A549 (cell line): ENCODE measurements at regions not wholly inside any gene's neighbourhood (a gene's known extent, or its start where the extent isn't known, plus 50 kb on each side); places are given as distances from the start of the nearest gene placed in this dataset.

Experiments
- ATAC-seq, 2 experiments: fragments of 200-7000 bp in 1 of 2; fragments of >200 bp in 1 of 2; cut with Nextera tagmentation in 1 of 2; cut with Tn5 transposase in 1 of 2; 3 replicates each; pipeline versions ENCODE4 v1.8.0 to v1.9.1; 2018 to 2020; ENCODE audit warnings: mild to moderate bottlenecking in 1 of 2, moderate library complexity in 1 of 2
- CTCF ChIA-PET: fragments of 300-600 bp; sonication (Branson Sonifier 250); formaldehyde crosslinking; extraction: SDS; loops from one replicate; lab custom pipeline; 2021; ENCODE audit warnings: antibody characterized with exemption, inconsistent platforms; lab: Yijun Ruan, JAX
- POLR2A ChIA-PET: fragments of 350-600 bp; formaldehyde crosslinking; extraction: SDS; loops from one replicate; lab custom pipeline; 2021; ENCODE audit warnings: antibody characterized with exemption, inconsistent platforms; lab: Yijun Ruan, JAX
- DNase-seq, 2 experiments: peaks; one replicate each; pipeline versions ENCODE4 v3.0.0 to v3.0.0-alpha.2; 2011 to 2016; ENCODE audit warnings: low read depth in 1 of 2, low spot score in 1 of 2
- FAIRE-seq: peaks from 2 replicates; lab custom pipeline; 2011; peaks lifted over from hg19 to GRCh38; lab: Jason Lieb, UNC
- H3K27ac ChIP-seq, 2 experiments: fragments of >200 bp; sonication (Bioruptor Twin); formaldehyde crosslinking; 3 replicates each; pipeline ENCODE4 v1.5.1; 2016 to 2017
- H3K4me1 ChIP-seq: fragments of >200 bp; sonication (Bioruptor Twin); formaldehyde crosslinking; 3 replicates; pipeline ENCODE4 v1.6.1; 2016
- H3K4me2 ChIP-seq: fragments of >200 bp; sonication (Bioruptor Twin); formaldehyde crosslinking; 3 replicates; pipeline ENCODE4 v1.6.1; 2016
- H3K4me3 ChIP-seq: fragments of >200 bp; sonication (Bioruptor Twin); formaldehyde crosslinking; 3 replicates; pipeline ENCODE4 v1.5.1; 2016
- H3K9me3 ChIP-seq: fragments of >200 bp; sonication (Bioruptor Twin); formaldehyde crosslinking; 3 replicates; pipeline ENCODE4 v1.6.1; 2016
- BHLHE40 ChIP-seq: IDR thresholded peaks from 2 replicates; pipeline ENCODE4 v1.6.1; 2012; ENCODE audit warnings: low read depth, low read length, inconsistent platforms
- EHF ChIP-seq: fragments of 250-450 bp; sonication (Bioruptor Pico); IDR thresholded peaks from 2 replicates; pipeline ENCODE4 v1.5.0; 2020; ENCODE audit warnings: mild to moderate bottlenecking
- FOSL2 ChIP-seq, 2 experiments: fragments of 450-650 bp in 1 of 2; fragments of >200 bp in 1 of 2; sonication (Bioruptor Twin) in 1 of 2; formaldehyde crosslinking; IDR thresholded peaks; 2 replicates each; pipeline versions ENCODE4 v1.5.0 to v1.6.1; 2016 to 2020; ENCODE audit warnings: mild to moderate bottlenecking in 1 of 2, moderate library complexity in 1 of 2
- FOXS1 ChIP-seq: fragments of 250-450 bp; sonication (Bioruptor Pico); IDR thresholded peaks from 2 replicates; pipeline ENCODE4 v1.5.0; 2020; ENCODE audit warnings: mild to moderate bottlenecking, moderate library complexity
- HDAC2 ChIP-seq: fragments of 200-600 bp; sonication (generic); IDR thresholded peaks from 2 replicates; pipeline ENCODE4 v1.6.1; 2016
- HEYL ChIP-seq: fragments of 250-450 bp; sonication (Bioruptor Pico); IDR thresholded peaks from 2 replicates; pipeline ENCODE4 v1.8.0; 2021; ENCODE audit warnings: mild to moderate bottlenecking, moderate library complexity
- JUNB ChIP-seq: fragments of >200 bp; sonication (Bioruptor Twin); formaldehyde crosslinking; IDR thresholded peaks from 2 replicates; pipeline ENCODE4 v1.6.1; 2016
- KDM1A ChIP-seq: fragments of 200-600 bp; sonication (generic); IDR thresholded peaks from 2 replicates; pipeline ENCODE4 v1.6.1; 2016; ENCODE audit warnings: low read depth, mild to moderate bottlenecking
- KDM5A ChIP-seq: fragments of 200-600 bp; sonication (generic); IDR thresholded peaks from 2 replicates; pipeline ENCODE4 v1.6.1; 2016; ENCODE audit warnings: antibody characterized with exemption, mild to moderate bottlenecking
- MYC ChIP-seq: IDR thresholded peaks from 2 replicates; pipeline ENCODE4 v1.6.1; 2012; ENCODE audit warnings: mild to moderate bottlenecking, inconsistent platforms, low read length, improper control_type of control experiment, borderline replicate concordance
- NPAS2 ChIP-seq: fragments of 250-450 bp; sonication (Bioruptor Pico); IDR thresholded peaks from 2 replicates; pipeline ENCODE4 v1.8.0; 2022; ENCODE audit warnings: mild to moderate bottlenecking, moderate library complexity, borderline replicate concordance
- NR3C1 ChIP-seq: fragments of >200 bp; sonication (Bioruptor Twin); formaldehyde crosslinking; IDR thresholded peaks from 3 replicates; pipeline ENCODE4 v1.6.1; 2017
- PBX3 ChIP-seq: IDR thresholded peaks from 2 replicates; pipeline ENCODE4 v1.6.1; 2012
- RCOR1 ChIP-seq: fragments of 150-350 bp; IDR thresholded peaks from 2 replicates; pipeline ENCODE4 v1.6.1; 2014; ENCODE audit warnings: antibody characterized with exemption, low read length, low read depth
- RFX5 ChIP-seq: fragments of 450-650 bp; IDR thresholded peaks from 2 replicates; pipeline ENCODE4 v1.7.1; 2014; ENCODE audit warnings: antibody characterized with exemption, mild to moderate bottlenecking, moderate library complexity
- USF2 ChIP-seq: fragments of 450-650 bp; IDR thresholded peaks from 2 replicates; pipeline ENCODE4 v1.6.1; 2014; ENCODE audit warnings: antibody characterized with exemption
- ZFP36 ChIP-seq: fragments of 450-650 bp; IDR thresholded peaks from 2 replicates; pipeline ENCODE4 v1.6.1; 2014; ENCODE audit warnings: borderline replicate concordance; ENCODE audit not compliant: partially characterized antibody
- ZSCAN20 ChIP-seq: fragments of 250-450 bp; sonication (Bioruptor Pico); IDR thresholded peaks from 2 replicates; pipeline ENCODE4 v1.8.0; 2022; ENCODE audit warnings: mild to moderate bottlenecking, moderate library complexity
- WGBS: methylation state at CpG from one replicate; pipeline ENCODE4 v1.1.6; 2017; ENCODE audit errors: missing lambda C conversion rate; 5-methylcytosine and 5-hydroxymethylcytosine counted together

GRCh38 chr1:234706199-234706598 lies 96.2 kb upstream of the IRF2BP2 start:
- Histone ChIP-seq H3K27ac (no peak overlapping the region), H3K4me3 (no peak overlapping the region), H3K9me3 (no peaks in the 10 kb centered on the region), H3K4me2 (no peak overlapping the region), H3K4me1 (peaks cover 8% of the 10 kb centered on the region; the same call in 1 of the 3 replicates)
- no peak for DNase-seq
- ChIA-PET POLR2A (no interaction called here), CTCF (interaction anchor here (2.2 kb wide), 1 partner anchor 7 kb away, joined by 8 read pairs; no protein-coding TSS in a partner anchor)
- no peak for TF ChIP-seq ZSCAN20 (CRISPR knock-in tag)
- TF ChIP-seq BHLHE40: no peak
- TF ChIP-seq HDAC2: no peak
- TF ChIP-seq NPAS2 (CRISPR knock-in tag): no peak
- WGBS: 72% methylated on average over 3 of the region's 3 CpGs
- no peak for ATAC-seq
- FAIRE-seq: no peak

GRCh38 chr1:234705615-234706014 lies 95.6 kb upstream of the IRF2BP2 start:
- ATAC-seq (no peak), FAIRE-seq (no peak), DNase-seq (no peak)
- Histone ChIP-seq H3K9me3 (no peaks in the 10 kb centered on the region), H3K4me3 (no peak overlapping the region), H3K4me1 (peaks cover 8% of the 10 kb centered on the region; the same call in 1 of the 3 replicates), H3K4me2 (0 out of 3 replicates have a peak overlapping the region, but pooled peaks have one; percentile 9), H3K27ac (no peak overlapping the region)
- no peak for TF ChIP-seq RCOR1
- TF ChIP-seq NR3C1: no peak
- TF ChIP-seq MYC: no peak
- no peak for TF ChIP-seq FOSL2 (IDR thresholded peaks at IDR 0.05)
- TF ChIP-seq FOSL2 (CRISPR knock-in tag; IDR thresholded peaks at IDR 0.05): no peak
- TF ChIP-seq HDAC2: no peak
- TF ChIP-seq JUNB: no peak
- no peak for TF ChIP-seq PBX3
- TF ChIP-seq USF2: no peak
- no peak for TF ChIP-seq EHF (CRISPR knock-in tag)
- 80% methylated on average over 3 of the region's 3 CpGs for WGBS
- CTCF ChIA-PET: interaction anchor here (2.2 kb wide), 1 partner anchor 8 kb away, joined by 8 read pairs; no protein-coding TSS in a partner anchor
- POLR2A ChIA-PET: no interaction called here

- Histone ChIP-seq H3K9me3 (no peaks in the 10 kb centered on the region), H3K4me3 (no peak overlapping the region), H3K4me1 (peaks cover 8% of the 10 kb centered on the region; the same call in 1 of the 3 replicates), H3K27ac (peak overlapping the region in 1 of 2 experiments; percentile 10; a peak in 1 of 6 replicates)
- WGBS: 88% methylated on average over 14 of the region's 14 CpGs
- ChIA-PET CTCF (interaction anchor here (1.4 to 2.4 kb wide), 3 partner anchors 9 to 13 kb away, joined by 4 to 8 read pairs (median 4); no protein-coding TSS in a partner anchor), POLR2A (no interaction called here)
- no peak for ATAC-seq
- no peak for DNase-seq
- FAIRE-seq: no peak
- TF ChIP-seq PBX3 (no peak), HEYL (CRISPR knock-in tag) (no peak), FOSL2 (IDR thresholded peaks at IDR 0.05) (no peak), FOSL2 (CRISPR knock-in tag; IDR thresholded peaks at IDR 0.05) (no peak), KDM5A (no peak), FOXS1 (CRISPR knock-in tag) (no peak), RFX5 (no peak), KDM1A (no peak), ZFP36 (no peak), RCOR1 (no peak)
- TF ChIP-seq, all 56 proteins: peak for 0
- H3K4me2 ChIP-seq: no peak overlapping the region
Measured at GRCh38 chr1:234704106-234704887, 94.3 kb upstream of the IRF2BP2 start.
